Fibroblast of lung (primary cell): ENCODE measurements at regions not wholly inside any gene's neighbourhood (a gene's known extent, or its start where the extent isn't known, plus 50 kb on each side); places are given as distances from the start of the nearest gene placed in this dataset.

Experiments
- CTCF ChIP-seq, 2 donors: IDR thresholded peaks in 1 of 2; conservative IDR thresholded peaks in 1 of 2; 1 replicate in 1 of 2; 2 replicates in 1 of 2; pipeline ENCODE4 v1.5.1; 2011 to 2012; ENCODE audit warnings: low read length in 2 of 2, control low read depth in 1 of 2, inconsistent platforms in 1 of 2, low read depth in 1 of 2, mild to moderate bottlenecking in 1 of 2
- EZH2 ChIP-seq: IDR thresholded peaks from 2 replicates; pipeline ENCODE4 v1.5.1; 2012; ENCODE audit warnings: low read length, control low read depth, mild to moderate bottlenecking; ENCODE audit errors: missing control alignments

DNA sequence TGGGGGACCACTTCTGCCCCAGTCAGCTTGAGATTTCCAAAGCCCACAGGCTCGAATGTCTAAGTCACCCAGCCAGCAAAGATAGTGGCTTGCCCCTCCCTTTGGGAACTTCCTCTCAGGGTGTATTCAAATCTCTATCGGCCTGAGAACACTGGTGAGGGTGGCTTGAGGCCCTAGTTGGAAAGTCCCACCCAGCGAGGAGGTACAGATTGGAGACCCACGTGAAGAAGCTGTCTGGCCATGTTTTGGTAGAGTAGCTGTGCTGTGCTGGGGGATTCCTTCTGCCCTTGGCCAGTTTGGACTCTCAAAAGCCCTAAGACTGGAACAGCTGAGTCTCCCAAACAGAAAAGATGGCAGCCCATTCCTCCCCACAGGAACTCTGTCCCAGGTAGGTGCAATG, 172.7 kb upstream of the RIOK2 start:
- no peak for TF ChIP-seq CTCF (conservative IDR thresholded peaks at IDR 0.05 in 1 of 2, IDR thresholded peaks at IDR 0.05 in 1 of 2; ENCODE audit: low read depth in 1 of 2, low read length in 2 of 2)
- no peak for TF ChIP-seq EZH2
